ENCODE measurements at regions not wholly inside any gene's neighbourhood (a gene's known extent, or its start where the extent isn't known, plus 50 kb on each side); places are given as distances from the start of the nearest gene placed in this dataset.

GRCh38 chr13:74003374-74003773, 130.8 kb downstream of the KLF12 start:
- Histone ChIP-seq H2AFZ (ENCODE audit: low read depth, low read length, poor library complexity, severe bottlenecking) (no peak overlapping the region), H3K4me2 (ENCODE audit: low read length) (no peak overlapping the region), H3K27me3 (ENCODE audit: insufficient read depth, low read length) (no peaks in the 10 kb centered on the region), H3K9me3 (ENCODE audit: control insufficient read depth in 1 of 2, insufficient read depth in 1 of 2, low read depth in 1 of 2, low read length in 2 of 2) (no peaks in the 10 kb centered on the region), H3K27ac (ENCODE audit: low read depth, low read length) (no peak overlapping the region), H3K9me2 (ENCODE audit: insufficient read depth) (no peaks in the 10 kb centered on the region), H3K9ac (ENCODE audit: low read length) (no peak overlapping the region), H3K4me1 (ENCODE audit: control insufficient read depth in 1 of 2, insufficient read depth in 2 of 2, low read length in 2 of 2) (no peaks in the 10 kb centered on the region), H3K79me2 (ENCODE audit: insufficient read depth, low read length) (no peaks in the 10 kb centered on the region), H4K20me1 (ENCODE audit: insufficient read depth) (no peaks in the 10 kb centered on the region), H3K4me3 (replicated peaks in 1 of 2; ENCODE audit: low read depth in 1 of 2, low read length in 2 of 2) (no peak overlapping the region), H3K36me3 (ENCODE audit: control insufficient read depth in 1 of 2, insufficient read depth in 2 of 2, low read length in 2 of 2) (no peaks in the 10 kb centered on the region)
- CTCF ChIA-PET = no interaction called here
- RAD21 ChIA-PET (ENCODE audit: low non-redundant PET in 1 of 2, low total read pairs in 2 of 2, uncharacterized antibody in 2 of 2, unreplicated experiment in 2 of 2) = no interaction called here
- ATAC-seq (no peak), DNase-seq (ENCODE audit: low read depth, low spot score) (no peak)
- intact Hi-C loops (cut with micrococcal nuclease) = no loop called here
- TF ChIP-seq EGR1 (IDR thresholded peaks at IDR 0.05; ENCODE audit: low read depth) (no peak), ZNF274 (IDR thresholded peaks at IDR 0.05; ENCODE audit: low read depth, low read length) (no peak), FOSL1 (IDR thresholded peaks at IDR 0.05; ENCODE audit: low read depth) (no peak), ZFX (IDR thresholded peaks at IDR 0.05) (no peak), ATF3 (IDR thresholded peaks at IDR 0.05) (no peak), REST (IDR thresholded peaks at IDR 0.05; ENCODE audit: low read depth) (no peak), SRF (IDR thresholded peaks at IDR 0.05; ENCODE audit: low read depth) (no peak), MAX (IDR thresholded peaks at IDR 0.05) (no peak), POLR2AphosphoS5 (IDR thresholded peaks at IDR 0.05; ENCODE audit: low read depth, low read length) (no peak)
- BruUV-seq (replicated peaks) = no TSS peak
- POLR2A ChIA-PET = no interaction called here

Measured in HCT116 (cell line).